ENCODE measurements at regions not wholly inside any gene's neighbourhood (a gene's known extent, or its start where the extent isn't known, plus 50 kb on each side); places are given as distances from the start of the nearest gene placed in this dataset.

GRCh38 chr10:108638225-108638624 lies 1285.1 kb downstream of the XPNPEP1 start:
- Histone ChIP-seq H3K9ac (ENCODE audit: low read length) (no peak overlapping the region), H3K9me3 (ENCODE audit: low read length) (no peaks in the 10 kb centered on the region), H3K27ac (ENCODE audit: low read depth, low read length, poor library complexity, severe bottlenecking) (no peak overlapping the region), H3K4me3 (ENCODE audit: low read depth, low read length, poor library complexity, severe bottlenecking) (no peak overlapping the region), H3K4me2 (ENCODE audit: low read length) (no peak overlapping the region), H3F3A (ENCODE audit: insufficient read depth, low read length) (no peaks in the 10 kb centered on the region), H3K79me2 (ENCODE audit: insufficient read depth, low read length) (no peaks in the 10 kb centered on the region), H3K36me3 (ENCODE audit: insufficient read depth, low read length) (no peaks in the 10 kb centered on the region), H3K9me2 (ENCODE audit: low read depth, low read length) (no peaks in the 10 kb centered on the region), H3K27me3 (ENCODE audit: insufficient read depth, low read length) (no peaks in the 10 kb centered on the region), H4K20me1 (ENCODE audit: insufficient read depth, low read length) (no peaks in the 10 kb centered on the region), H2AFZ (ENCODE audit: low read length) (no peak overlapping the region), H3K4me1 (ENCODE audit: insufficient read depth, low read length, severe bottlenecking) (no peaks in the 10 kb centered on the region)
- TF ChIP-seq EZH2 (IDR thresholded peaks at IDR 0.05; ENCODE audit: borderline replicate concordance, low read length) (no peak), CTCF (IDR thresholded peaks at IDR 0.05; ENCODE audit: low read length) (no peak)

- no peak overlapping the region for H2AFZ ChIP-seq (ENCODE audit: low read length)
- H3F3A ChIP-seq (ENCODE audit: insufficient read depth, low read length): no peaks in the 10 kb centered on the region
- H3K36me3 ChIP-seq (ENCODE audit: insufficient read depth, low read length): no peaks in the 10 kb centered on the region
- no peaks in the 10 kb centered on the region for H3K4me1 ChIP-seq (ENCODE audit: insufficient read depth, low read length, severe bottlenecking)
- H4K20me1 ChIP-seq (ENCODE audit: insufficient read depth, low read length): no peaks in the 10 kb centered on the region
- no peak overlapping the region for H3K9ac ChIP-seq (ENCODE audit: low read length)
- no peak overlapping the region for H3K4me2 ChIP-seq (ENCODE audit: low read length)
- H3K9me2 ChIP-seq (ENCODE audit: low read depth, low read length): no peaks in the 10 kb centered on the region
- H3K27me3 ChIP-seq (ENCODE audit: insufficient read depth, low read length): no peaks in the 10 kb centered on the region
- H3K4me3 ChIP-seq (ENCODE audit: low read depth, low read length, poor library complexity, severe bottlenecking): no peak overlapping the region
- no peaks in the 10 kb centered on the region for H3K79me2 ChIP-seq (ENCODE audit: insufficient read depth, low read length)
- H3K27ac ChIP-seq (ENCODE audit: low read depth, low read length, poor library complexity, severe bottlenecking): no peak overlapping the region
- no peaks in the 10 kb centered on the region for H3K9me3 ChIP-seq (ENCODE audit: low read length)
- no peak for TF ChIP-seq EZH2 (IDR thresholded peaks at IDR 0.05; ENCODE audit: borderline replicate concordance, low read length)
- TF ChIP-seq CTCF (IDR thresholded peaks at IDR 0.05; ENCODE audit: low read length): no peak
These were observed 1290.3 kb downstream of the XPNPEP1 start for GRCh38 chr10:108633046-108633445.

GRCh38 chr10:108632144-108632543 lies 1291.2 kb downstream of the XPNPEP1 start:
- no peaks in the 10 kb centered on the region for H3F3A ChIP-seq (ENCODE audit: insufficient read depth, low read length)
- no peaks in the 10 kb centered on the region for H3K4me1 ChIP-seq (ENCODE audit: insufficient read depth, low read length, severe bottlenecking)
- H3K79me2 ChIP-seq (ENCODE audit: insufficient read depth, low read length): no peaks in the 10 kb centered on the region
- H3K9me3 ChIP-seq (ENCODE audit: low read length): no peaks in the 10 kb centered on the region
- no peak overlapping the region for H3K9ac ChIP-seq (ENCODE audit: low read length)
- H3K9me2 ChIP-seq (ENCODE audit: low read depth, low read length): no peaks in the 10 kb centered on the region
- no peaks in the 10 kb centered on the region for H3K27me3 ChIP-seq (ENCODE audit: insufficient read depth, low read length)
- H3K4me2 ChIP-seq (ENCODE audit: low read length): no peak overlapping the region
- H3K36me3 ChIP-seq (ENCODE audit: insufficient read depth, low read length): no peaks in the 10 kb centered on the region
- H3K27ac ChIP-seq (ENCODE audit: low read depth, low read length, poor library complexity, severe bottlenecking): no peak overlapping the region
- H2AFZ ChIP-seq (ENCODE audit: low read length): no peak overlapping the region
- TF ChIP-seq EZH2 (IDR thresholded peaks at IDR 0.05; ENCODE audit: borderline replicate concordance, low read length) (no peak), CTCF (IDR thresholded peaks at IDR 0.05; ENCODE audit: low read length) (no peak)
- no peaks in the 10 kb centered on the region for H4K20me1 ChIP-seq (ENCODE audit: insufficient read depth, low read length)
- no peak overlapping the region for H3K4me3 ChIP-seq (ENCODE audit: low read depth, low read length, poor library complexity, severe bottlenecking)

Data from OCI-LY1 (cell line).